ENCODE measurements at regions not wholly inside any gene's neighbourhood (a gene's known extent, or its start where the extent isn't known, plus 50 kb on each side); places are given as distances from the start of the nearest gene placed in this dataset.
A peak's percentile ranks its signal among the peaks of the same experiment; 100 is the strongest.
"Not testable (repeated sequence)": the region's sequence is repeated elsewhere in the genome, so short reads cannot be mapped to it uniquely, and the experiment has no call there.

DNA sequence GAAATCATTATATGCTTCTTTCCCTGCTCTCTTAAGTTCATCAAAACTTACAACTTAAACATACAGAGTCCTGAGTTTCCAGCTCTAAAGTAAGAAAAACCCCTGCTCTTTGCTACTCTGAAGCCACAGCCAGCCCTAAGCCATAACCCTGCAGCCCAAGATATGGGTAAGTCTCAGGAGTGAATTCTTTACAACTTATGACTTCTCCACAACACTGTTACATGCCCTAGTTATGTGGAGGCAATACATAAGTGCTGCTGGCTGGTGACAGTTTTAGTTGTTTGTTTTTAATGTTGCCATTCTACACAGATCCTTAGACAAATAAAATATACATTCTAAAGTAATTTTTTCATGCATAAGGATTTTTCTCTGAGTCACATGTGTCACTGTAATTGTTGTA is 100.2 kb downstream of the FBXO8 start:
- DNase-seq = no peak

DNA sequence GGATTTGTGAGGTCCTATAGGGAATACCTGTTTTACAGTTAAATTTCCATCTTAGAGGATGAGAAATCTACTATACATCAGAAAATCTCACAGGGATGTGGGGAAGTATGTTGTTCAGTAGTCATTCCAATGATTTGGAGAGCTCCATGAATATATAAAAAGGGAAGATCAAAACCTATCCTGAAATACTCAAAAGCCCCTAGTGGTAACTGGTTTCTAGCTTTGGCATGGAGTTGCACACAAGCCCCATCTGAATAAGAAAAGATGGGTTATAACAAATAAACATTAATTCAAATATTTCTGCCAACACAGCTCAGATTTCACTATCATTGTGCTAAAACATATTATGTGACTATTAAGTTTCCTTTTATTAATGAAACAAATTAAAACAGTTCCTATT is 101.6 kb downstream of the FBXO8 start:
- DNase-seq = peak; percentile 2

GRCh38 chr4:174177536-174177935 is 105.9 kb downstream of the FBXO8 start:
- peak; percentile 56 for DNase-seq

DNA sequence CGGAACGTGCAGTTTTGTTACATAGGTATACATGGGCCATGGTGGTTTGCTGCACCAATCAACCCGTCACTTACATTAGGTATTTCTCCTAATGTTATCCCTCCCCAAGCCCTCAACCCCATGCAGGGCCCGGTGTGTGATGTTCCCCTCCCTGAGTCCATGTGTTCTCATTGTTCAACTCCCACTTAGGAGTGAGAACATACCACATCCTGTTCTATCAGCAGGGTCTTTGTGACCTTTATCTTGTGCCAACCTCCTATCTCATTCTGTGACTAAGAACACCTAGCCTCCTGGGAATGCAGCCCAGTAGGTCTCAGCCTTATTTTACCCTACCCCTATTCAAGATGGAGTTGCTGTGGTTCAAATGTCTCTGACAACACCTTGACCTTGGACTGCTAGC is 107.6 kb downstream of the FBXO8 start:
- DNase-seq = not testable (repeated sequence)

DNA sequence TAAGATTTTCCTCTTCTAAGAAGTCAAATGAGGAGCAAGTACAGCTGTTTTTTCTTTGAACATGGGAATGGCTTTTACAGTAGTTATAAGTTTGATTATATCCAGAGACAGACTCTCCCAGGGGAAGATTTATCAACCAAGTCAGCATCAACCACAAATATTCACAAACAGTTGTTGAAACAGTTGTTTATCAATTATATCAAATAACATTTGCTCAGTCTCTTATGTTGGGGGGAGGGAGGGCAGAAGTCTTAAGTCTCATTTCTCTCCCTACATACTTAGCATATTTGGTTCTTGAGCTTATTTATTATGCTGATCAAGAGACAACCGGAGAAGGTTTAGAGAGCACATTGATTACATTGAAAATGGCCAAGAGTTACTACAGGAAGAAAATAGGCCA is 110.1 kb downstream of the FBXO8 start:
- DNase-seq = no peak

- DNase-seq = no peak
These were observed 111.2 kb downstream of the FBXO8 start for GRCh38 chr4:174172274-174172673.

DNA sequence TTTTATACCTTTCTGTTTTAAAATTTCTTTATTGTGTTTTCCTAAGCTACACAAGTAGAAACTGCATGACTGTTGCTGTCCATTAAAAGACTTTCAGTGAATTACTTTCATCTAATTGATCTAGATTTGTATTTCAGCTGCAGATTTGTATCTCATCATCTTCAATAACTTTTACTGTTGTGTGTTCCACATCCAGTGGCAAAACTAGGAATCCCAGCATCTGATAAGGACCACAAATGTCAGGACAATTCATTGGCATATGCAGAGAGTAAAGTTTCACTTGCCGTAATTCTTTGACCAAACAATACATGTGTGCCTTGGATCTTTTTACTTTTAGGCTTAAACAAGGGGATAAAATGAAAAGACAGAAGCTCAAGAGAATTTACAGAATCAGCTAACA is 112.6 kb downstream of the FBXO8 start:
- no peak for DNase-seq

GRCh38 chr4:174170091-174170490 is 113.4 kb downstream of the FBXO8 start:
- DNase-seq = no peak

DNA sequence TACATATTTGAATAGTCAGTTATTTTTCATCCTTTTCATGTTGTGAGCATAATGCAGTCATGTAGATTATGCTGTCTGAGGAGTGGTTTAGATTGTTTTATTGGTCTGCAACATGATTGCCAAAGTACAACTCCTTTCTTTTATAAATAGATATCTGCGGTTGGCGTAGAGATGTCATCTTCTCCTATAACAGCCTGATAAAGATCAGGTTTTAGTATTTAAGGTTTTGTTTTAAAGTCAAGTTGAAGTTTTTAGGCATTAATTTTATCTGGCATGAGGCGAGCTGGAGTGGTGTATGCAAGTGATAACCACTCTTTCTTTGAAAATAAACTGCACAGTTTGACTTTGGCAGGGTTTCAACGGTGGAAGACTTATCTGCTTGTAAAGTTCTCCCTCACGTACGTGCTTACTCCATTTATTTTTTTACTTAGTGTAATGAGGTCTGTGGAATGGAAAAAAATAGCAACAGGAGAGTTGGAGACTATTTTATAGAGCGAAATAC is 126.3 kb downstream of the FBXO8 start:
- no peak for DNase-seq

DNA sequence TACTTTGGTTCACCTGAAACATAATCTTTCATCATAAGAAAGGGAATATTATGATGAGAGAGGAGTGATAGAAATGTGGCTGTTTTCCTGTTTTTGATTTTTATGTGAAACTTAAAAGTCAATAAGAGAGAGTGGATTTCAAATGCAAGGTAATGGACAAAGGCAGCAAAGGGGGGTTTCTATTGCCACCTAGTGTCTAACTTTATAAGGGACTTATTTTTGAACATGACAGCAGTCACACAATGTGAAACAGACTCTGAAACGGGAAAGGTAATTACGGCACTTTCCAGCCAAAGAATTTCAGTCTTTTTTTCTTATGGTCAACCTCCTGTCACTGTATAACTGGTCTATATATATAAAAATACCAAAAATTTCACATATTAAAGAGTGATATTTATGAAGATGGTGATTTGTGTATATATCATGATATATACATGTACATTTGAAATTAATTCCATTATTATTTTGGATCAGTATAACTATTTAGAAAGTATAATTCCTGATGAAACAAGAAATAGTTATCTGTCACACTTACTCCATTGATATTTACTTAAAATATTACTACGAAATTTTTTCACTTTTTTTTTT is 127.1 kb downstream of the FBXO8 start:
- DNase-seq = peak; percentile 73

DNA sequence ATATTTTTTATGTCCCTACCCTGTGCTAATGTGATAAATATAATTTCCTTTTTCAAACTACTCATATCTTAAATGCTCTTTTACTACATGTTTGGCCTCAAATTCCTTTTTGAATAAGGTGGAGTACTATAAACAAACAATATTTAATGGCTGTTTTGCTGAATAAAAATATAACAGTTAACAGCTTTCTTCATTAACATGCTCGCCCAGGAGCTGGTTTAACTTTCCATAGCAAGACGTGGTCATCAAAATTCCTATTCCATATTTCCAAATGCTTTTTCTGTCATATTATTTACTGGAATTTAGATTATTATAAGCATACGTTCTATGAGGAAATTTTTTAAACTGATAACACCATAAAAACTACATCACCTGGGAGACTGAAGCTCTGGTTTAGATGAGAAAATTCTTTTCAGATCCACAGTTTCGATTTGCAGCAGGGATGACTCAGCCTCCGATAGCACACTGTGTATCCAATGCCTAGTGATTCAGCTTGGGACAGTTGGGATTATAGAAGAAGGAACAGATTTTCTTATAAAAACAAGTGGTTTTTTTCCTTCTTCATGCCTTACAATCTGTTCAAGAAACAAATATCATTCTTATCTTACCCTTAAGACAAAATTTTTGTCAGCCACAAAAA is 129.1 kb downstream of the FBXO8 start:
- peak; percentile 81 for DNase-seq

- DNase-seq = peak; percentile 47
These were observed 130.6 kb downstream of the FBXO8 start for GRCh38 chr4:174152717-174153466.

DNA sequence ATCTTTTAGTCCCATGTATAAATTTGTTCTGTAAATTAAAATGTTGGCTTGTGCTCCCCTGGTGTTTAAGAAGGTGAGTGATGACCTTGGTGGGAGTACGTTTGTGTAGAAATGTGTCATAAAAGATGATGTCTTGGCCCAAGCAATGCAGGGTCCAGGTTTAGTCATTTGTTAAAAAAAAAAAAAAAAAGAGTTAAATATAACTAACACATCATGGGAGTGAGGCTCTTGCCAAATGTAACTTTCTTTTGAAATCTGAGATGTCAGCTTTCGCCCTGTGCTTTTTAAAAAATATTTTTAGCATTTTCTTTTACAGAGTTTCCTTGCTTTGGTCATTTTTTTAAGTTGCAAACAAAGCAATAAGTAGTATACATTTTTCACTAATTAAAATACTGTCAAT is 135.6 kb downstream of the FBXO8 start:
- no peak for DNase-seq

- DNase-seq = no peak
These were observed 139.4 kb downstream of the FBXO8 start for GRCh38 chr4:174144106-174144505.

GRCh38 chr4:174141876-174142275 is 141.6 kb downstream of the FBXO8 start:
- DNase-seq = no peak

GRCh38 chr4:174138616-174139015 is 144.9 kb downstream of the FBXO8 start:
- DNase-seq = no peak

DNA sequence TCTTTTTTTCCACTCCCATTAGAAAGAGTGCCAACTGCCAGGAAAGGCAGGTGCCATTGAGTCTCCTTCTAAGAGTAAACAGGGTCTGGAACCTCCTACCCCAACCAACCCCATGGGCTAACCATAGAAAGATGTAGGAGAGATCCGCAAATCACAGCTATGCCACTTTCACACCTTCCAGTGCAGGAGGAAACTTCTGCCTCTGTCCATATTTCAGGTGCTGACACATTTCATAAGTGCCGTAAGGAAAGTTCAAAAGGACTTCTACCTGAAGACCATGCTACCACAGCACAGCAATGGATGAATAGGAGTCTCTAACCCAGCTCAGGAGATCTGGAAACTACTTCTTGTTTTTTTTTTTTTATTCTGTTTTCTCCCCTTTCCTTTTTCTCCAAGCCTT is 145.8 kb downstream of the FBXO8 start:
- no peak for DNase-seq

DNA sequence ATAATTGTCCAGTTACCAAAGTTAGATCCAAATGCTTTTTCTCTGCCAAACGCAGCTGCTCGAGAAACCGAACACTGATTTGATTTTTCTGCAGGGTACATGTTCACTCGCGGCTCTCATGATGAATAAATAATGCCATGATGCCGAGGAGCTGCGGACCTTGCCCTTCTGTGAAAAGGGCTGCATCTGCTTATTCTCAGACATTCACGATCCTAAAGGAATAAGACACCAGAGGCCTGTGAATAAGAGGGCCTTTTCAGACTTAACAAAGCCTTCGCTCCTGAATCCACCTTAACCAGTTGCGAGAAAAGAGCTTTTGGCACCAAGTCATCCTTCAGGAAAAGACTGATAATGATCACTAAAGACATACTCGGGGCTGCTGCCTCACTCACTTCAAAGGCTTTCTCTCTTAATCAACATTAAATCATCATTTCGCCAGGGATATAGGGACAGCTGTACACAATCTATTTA is 147.5 kb downstream of the FBXO8 start:
- DNase-seq = no peak

GRCh38 chr4:174135530-174135929 is 147.9 kb downstream of the FBXO8 start:
- no peak for DNase-seq

DNA sequence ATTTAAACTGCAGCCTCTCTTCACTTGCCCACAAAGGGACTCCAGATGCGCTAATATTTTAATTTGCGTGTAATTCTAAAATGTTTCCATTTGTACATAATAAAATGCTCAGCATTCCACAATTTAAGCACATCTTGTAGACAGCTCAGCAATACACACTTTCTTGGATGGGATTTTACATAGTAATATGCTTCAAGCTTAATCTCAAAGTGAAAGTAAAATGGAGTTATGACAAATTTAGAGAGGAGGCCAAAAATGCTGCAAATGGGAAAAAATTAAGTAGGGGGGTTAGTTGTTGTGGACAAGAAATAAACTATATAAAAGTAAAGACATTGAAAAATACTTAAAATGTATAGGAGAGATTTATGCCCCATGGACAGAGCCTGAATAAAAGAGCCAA is 149.1 kb downstream of the FBXO8 start:
- no peak for DNase-seq

- no peak for DNase-seq
These were observed 149.9 kb downstream of the FBXO8 start for GRCh38 chr4:174133551-174133950.

DNA sequence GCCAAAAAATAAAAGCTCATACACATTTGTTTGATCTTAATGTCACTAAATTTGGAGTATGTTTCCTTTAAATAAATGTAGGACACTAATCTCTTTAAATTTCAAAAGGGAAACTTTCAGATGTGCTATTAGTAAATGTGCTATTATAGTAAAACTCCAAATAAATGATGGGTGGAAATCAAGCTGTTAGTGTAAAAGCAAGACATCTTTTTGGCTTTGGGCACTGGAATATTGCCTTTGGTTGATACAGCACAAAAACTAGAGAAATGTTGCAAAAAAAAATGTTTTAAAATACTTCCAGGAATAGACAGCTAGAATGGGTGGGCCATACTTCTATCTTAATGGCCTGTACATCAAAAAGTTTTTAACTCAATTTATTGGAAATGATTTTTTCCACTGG is 151.6 kb downstream of the FBXO8 start:
- no peak for DNase-seq

DNA sequence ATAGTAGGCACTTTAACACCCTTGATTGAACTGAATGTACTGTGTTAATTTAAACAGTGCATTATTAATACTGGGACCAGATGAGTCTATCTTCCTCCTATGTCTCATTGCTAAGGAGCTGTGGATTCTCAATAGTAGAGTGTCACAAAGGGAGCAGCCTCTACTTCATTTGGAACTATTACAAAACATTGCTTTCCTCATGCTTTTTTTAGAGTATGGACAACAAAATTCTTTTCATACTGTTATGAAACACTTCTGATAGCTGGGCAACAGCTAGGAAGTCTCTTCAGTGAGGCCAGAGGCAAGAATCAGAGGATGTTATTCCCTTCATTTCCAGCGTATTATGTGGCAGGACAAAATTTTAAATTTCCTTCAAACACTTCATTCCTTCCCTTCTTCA is 160.8 kb downstream of the FBXO8 start:
- DNase-seq = no peak

Measured in DMS53 (cell line).